Astrocyte of the cerebellum (primary cell): ENCODE measurements at regions not wholly inside any gene's neighbourhood (a gene's known extent, or its start where the extent isn't known, plus 50 kb on each side); places are given as distances from the start of the nearest gene placed in this dataset.

Experiments used
- DNase-seq: peaks from one replicate; pipeline ENCODE4 v3.0.0-alpha.2; 2011; ENCODE audit warnings: low read depth
- H3K4me3 ChIP-seq: 2 replicates; pipeline ENCODE4 v1.5.1; 2011; ENCODE audit warnings: mild to moderate bottlenecking, low read depth, low read length, moderate library complexity
- in situ Hi-C: cut with HindIII; loops from 2 replicates; pipeline ENCODE4 v1.10.0; 2017; ENCODE audit warnings: low sequenced_read_pairs
- TF ChIP-seq, protein P1 (sequence below): IDR thresholded peaks from 2 replicates; pipeline ENCODE4 v1.5.1; 2012; ENCODE audit warnings: low read length, low read depth, moderate library complexity, mild to moderate bottlenecking; ENCODE audit errors: missing control alignments

GRCh38 chr1:221810406-221810805 lies 68.5 kb upstream of the DUSP10 start:
- DNase-seq: no peak
- TF ChIP-seq, protein P1, sequence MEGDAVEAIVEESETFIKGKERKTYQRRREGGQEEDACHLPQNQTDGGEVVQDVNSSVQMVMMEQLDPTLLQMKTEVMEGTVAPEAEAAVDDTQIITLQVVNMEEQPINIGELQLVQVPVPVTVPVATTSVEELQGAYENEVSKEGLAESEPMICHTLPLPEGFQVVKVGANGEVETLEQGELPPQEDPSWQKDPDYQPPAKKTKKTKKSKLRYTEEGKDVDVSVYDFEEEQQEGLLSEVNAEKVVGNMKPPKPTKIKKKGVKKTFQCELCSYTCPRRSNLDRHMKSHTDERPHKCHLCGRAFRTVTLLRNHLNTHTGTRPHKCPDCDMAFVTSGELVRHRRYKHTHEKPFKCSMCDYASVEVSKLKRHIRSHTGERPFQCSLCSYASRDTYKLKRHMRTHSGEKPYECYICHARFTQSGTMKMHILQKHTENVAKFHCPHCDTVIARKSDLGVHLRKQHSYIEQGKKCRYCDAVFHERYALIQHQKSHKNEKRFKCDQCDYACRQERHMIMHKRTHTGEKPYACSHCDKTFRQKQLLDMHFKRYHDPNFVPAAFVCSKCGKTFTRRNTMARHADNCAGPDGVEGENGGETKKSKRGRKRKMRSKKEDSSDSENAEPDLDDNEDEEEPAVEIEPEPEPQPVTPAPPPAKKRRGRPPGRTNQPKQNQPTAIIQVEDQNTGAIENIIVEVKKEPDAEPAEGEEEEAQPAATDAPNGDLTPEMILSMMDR: no peak
- in situ Hi-C loops: no loop called here
- no peak overlapping the region for H3K4me3 ChIP-seq

DNA sequence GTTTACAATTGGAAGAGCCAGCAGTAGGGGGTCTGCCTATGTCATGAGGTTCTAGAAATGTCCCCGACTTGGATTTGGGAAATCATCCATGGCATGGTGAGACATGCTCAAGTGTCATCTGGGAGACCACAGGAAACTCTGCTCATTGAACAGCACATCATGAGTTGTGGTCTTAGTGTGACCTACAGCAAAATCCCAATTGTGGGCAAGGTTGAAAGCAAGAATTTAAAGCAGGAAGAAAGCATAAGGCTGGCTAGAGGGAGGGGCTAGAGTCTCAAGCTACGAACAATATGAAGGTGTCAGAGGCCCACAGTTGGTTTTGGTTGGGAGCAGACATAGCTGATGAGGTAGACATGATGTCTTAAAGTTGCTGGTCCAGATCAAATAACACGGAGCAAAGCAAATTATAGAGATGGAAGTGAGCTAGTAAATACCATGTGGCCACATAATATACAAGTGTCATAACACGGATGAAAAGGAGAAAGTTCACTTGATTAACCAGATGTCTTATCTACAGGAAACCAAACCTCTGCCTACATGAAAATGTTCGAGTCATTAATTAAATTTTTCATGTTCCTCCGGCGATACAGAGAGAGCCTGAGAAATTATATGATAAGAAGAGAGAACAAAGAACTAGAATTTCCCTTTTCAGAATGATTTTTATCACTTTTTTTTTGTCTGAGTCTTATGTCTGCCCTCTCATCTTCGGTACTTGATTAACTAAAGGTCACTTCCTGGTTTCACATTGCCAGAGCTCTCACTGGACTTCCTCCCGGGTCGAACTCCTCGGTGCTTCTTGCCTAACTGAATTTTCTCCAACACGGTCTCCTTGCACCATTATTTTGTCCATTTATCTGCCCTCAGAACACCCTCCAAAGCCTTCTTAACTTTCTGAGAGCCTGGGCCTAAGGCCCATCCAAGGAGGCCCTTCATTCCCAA lies 67.5 kb upstream of the DUSP10 start:
- in situ Hi-C loops: no loop called here
- no peak overlapping the region for H3K4me3 ChIP-seq
- TF ChIP-seq, protein P1: no peak

DNA sequence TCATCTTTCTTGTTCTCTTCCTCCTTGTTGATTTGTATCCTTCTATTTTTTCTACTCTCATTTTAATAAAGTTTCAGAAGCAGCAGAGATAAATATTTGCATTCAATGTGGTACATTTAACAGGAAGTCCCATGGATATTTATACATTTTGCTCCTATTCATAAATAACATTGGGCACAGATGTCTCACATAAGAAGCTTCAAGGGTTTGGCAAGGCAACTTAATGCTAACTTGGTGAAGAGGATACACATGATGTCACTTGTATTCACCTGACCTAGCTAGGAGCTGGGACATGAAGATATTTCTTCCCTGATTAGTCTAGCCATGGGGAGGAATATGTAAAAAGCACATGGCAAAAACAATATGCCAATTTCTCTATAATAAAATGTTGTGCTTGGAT lies 65.1 kb upstream of the DUSP10 start:
- DNase-seq: no peak
- in situ Hi-C loops: no loop called here
- TF ChIP-seq, protein P1: no peak
- no peak overlapping the region for H3K4me3 ChIP-seq

More for the DNA sequence above, 67.5 kb upstream of the DUSP10 start:
- no peak for DNase-seq

DNA sequence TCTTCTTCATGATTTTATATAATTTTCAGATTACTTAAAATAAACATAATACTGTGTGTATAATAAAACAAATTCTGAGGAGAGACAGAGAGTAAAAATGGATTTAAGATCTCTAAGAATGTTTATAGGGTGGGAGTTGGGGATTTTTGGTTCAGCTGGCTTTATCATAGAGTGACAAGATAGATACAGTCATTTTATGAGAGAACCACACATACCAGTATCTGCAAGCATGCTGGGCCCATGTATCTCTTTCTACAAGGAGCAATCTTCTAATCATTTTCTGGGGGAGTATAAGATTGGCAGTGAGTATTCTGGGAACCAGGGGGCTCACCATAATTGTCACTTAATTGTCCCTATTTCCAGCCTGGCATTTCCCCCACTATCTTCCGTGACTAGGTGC lies 64.3 kb upstream of the DUSP10 start:
- TF ChIP-seq, protein P1: no peak
- no peak overlapping the region for H3K4me3 ChIP-seq
- in situ Hi-C loops: no loop called here
- DNase-seq: no peak

DNA sequence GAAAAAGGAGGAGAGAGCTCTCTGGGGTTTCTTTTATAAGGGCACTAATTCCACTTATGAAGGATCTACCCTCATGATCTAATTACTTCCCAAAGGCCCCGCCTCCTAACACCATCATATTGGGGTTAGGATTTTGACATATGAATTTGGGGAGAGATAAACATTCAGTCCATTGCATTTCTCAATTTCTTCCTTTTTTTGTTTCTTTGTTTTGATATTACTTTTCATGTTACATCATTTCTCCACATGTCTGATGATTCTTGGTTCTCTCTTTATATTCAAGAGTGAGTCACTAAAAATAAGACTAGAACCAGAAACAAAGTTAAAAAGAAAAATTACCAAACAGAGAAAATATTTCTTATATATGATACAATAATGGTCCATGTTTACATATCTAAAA lies 63.2 kb upstream of the DUSP10 start:
- in situ Hi-C loops: no loop called here
- DNase-seq: no peak
- TF ChIP-seq, protein P1: no peak
- no peak overlapping the region for H3K4me3 ChIP-seq

DNA sequence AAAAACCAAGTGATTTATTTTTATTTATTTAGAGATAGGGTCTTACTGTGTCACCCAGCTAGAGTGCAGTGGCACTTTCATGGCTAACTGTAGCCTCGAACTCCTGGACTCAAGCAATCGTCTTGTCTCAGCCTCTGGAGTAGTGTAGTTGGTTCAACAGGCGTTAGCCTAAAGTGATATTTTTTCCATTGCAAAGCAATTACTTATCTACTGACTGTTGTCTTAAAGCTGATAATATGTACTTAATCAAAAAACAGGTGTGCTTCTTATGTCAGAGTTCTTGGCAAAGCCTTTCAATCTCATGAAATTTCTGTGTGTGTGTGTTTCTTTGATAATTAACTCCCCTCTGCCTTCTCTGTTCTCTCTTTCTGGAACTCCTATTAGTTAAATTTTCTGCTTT lies 62.4 kb upstream of the DUSP10 start:
- TF ChIP-seq, protein P1: no peak
- no peak for DNase-seq
- H3K4me3 ChIP-seq: no peak overlapping the region
- in situ Hi-C loops: no loop called here
